Bronchial epithelial cell (primary cell): ENCODE measurements at regions not wholly inside any gene's neighbourhood (a gene's known extent, or its start where the extent isn't known, plus 50 kb on each side); places are given as distances from the start of the nearest gene placed in this dataset.
"Not testable (repeated sequence)": the region's sequence is repeated elsewhere in the genome, so short reads cannot be mapped to it uniquely, and the experiment has no call there.

Experiments used
- DNase-seq: peaks from one replicate; pipeline ENCODE4 v3.0.0-alpha.2; 2010; ENCODE audit warnings: low read depth
- FAIRE-seq: peaks from 2 replicates; lab custom pipeline; 2011; peaks lifted over from hg19 to GRCh38; lab: Jason Lieb, UNC
- H3K27me3 ChIP-seq: 2 replicates; pipeline ENCODE4 v1.5.1; 2011; ENCODE audit warnings: low read length; ENCODE audit not compliant: control insufficient read depth, insufficient read depth
- H3K36me3 ChIP-seq: 2 replicates; pipeline ENCODE4 v1.5.1; 2011; ENCODE audit warnings: low read length; ENCODE audit not compliant: control insufficient read depth, insufficient read depth
- H3K4me3 ChIP-seq: 2 replicates; pipeline ENCODE4 v1.5.1; 2011; ENCODE audit warnings: mild to moderate bottlenecking, low read depth, low read length, control low read depth
- TF ChIP-seq, protein P1 (sequence below): IDR thresholded peaks from 2 replicates; pipeline ENCODE4 v1.5.1; 2011; ENCODE audit warnings: mild to moderate bottlenecking, moderate library complexity, low read length, control low read depth, inconsistent platforms; ENCODE audit not compliant: insufficient read depth, severe bottlenecking

DNA sequence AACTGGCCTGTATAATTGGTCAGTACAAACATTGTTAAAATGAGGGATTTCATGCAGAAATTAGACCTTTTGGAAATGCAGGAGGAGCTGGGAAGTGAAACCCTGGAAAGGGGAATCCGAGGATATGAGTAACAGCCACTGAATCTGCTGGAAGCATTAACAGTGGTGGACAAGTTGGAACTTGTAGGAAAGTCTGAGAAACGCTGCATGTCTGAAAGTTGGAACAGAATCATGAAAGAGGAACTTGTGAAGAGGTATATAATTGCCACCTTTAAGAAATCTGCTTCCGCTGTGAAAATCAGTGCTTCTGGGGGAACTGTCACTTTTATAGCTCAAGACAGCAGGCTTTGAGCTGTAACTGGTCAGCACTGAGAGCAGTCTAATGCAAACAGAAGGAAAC, 716.5 kb upstream of the PRR20A start:
- TF ChIP-seq, protein P1, sequence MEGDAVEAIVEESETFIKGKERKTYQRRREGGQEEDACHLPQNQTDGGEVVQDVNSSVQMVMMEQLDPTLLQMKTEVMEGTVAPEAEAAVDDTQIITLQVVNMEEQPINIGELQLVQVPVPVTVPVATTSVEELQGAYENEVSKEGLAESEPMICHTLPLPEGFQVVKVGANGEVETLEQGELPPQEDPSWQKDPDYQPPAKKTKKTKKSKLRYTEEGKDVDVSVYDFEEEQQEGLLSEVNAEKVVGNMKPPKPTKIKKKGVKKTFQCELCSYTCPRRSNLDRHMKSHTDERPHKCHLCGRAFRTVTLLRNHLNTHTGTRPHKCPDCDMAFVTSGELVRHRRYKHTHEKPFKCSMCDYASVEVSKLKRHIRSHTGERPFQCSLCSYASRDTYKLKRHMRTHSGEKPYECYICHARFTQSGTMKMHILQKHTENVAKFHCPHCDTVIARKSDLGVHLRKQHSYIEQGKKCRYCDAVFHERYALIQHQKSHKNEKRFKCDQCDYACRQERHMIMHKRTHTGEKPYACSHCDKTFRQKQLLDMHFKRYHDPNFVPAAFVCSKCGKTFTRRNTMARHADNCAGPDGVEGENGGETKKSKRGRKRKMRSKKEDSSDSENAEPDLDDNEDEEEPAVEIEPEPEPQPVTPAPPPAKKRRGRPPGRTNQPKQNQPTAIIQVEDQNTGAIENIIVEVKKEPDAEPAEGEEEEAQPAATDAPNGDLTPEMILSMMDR = no peak
- Histone ChIP-seq H3K36me3 (no peaks in the 10 kb centered on the region), H3K4me3 (no peak overlapping the region), H3K27me3 (no peaks in the 10 kb centered on the region)
- FAIRE-seq (peak; percentile 52), DNase-seq (peak; percentile 99)

DNA sequence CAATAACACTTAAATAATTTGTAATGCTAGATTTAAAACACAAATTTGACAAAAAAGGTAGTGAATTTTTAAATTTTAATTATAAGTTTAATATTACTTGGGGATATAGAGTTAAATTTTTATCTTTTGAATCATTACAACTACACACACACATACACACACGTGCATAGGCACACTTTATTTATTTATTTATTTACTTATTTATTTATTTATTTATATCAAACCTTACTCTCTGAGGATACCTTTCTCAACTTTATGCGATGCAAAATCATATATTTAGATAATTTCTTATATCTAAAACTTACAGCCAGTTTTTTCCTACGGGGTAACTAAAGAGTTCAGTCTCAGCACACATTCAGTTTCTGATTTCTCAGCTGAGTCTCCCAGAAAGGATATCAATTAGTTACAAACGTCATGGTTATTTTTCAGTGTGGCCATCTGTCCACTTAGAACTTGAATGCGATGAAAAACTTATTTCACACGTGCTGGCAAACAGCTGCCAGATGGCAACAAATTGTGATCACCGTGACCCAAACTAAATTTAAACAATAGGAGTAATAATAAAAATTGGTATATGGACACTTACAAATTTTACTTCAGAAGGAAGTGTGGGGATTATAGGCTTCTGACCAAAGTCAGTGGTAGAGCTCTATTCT, 683.1 kb upstream of the PRR20A start:
- no peak for DNase-seq
- H3K27me3 ChIP-seq = no peaks in the 10 kb centered on the region
- no peak overlapping the region for H3K4me3 ChIP-seq
- H3K36me3 ChIP-seq = no peaks in the 10 kb centered on the region
- TF ChIP-seq, protein P1 = no peak
- no peak for FAIRE-seq

DNA sequence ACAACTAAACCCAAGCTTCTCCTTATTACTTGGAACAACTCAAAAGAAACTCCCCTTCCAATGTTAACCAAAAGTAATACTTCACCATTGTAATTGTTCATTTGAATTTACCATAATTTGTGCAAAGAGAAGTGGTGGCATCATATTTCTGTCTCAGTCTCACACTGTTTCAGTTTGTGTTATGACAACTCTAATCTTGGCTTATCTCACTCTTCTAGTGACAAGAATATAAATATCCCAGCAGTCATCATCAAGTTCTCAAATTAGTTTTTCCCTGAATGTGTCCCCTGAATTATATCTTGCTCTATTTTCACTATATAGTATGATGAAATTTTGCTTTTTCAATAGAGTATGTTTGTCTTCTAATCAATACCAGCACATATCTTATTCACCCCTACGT, 681.4 kb upstream of the PRR20A start:
- H3K4me3 ChIP-seq = no peak overlapping the region
- no peak for FAIRE-seq
- no peaks in the 10 kb centered on the region for H3K27me3 ChIP-seq
- TF ChIP-seq, protein P1 = no peak
- no peak for DNase-seq
- H3K36me3 ChIP-seq = no peaks in the 10 kb centered on the region

DNA sequence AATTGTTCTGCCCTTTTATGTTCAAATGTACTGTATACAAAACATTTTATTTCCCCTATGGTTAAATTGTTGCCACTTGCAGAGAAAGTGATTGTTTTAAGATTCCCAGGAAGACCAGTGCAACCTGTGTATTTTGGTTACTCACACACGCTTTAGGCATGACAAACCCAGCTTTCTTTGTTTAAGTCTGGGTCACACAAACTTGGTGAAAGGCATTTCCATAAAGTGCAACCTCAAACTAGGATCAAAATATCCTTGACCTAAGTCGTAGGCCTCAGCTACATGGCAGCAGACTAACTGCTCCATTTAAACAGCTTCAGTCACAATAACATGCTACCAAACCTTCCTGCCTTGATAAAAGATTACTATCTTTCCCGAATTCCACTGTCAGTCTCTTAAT, 639.0 kb upstream of the PRR20A start:
- H3K36me3 ChIP-seq = no peaks in the 10 kb centered on the region
- DNase-seq = peak; percentile 58
- TF ChIP-seq, protein P1 = no peak
- no peaks in the 10 kb centered on the region for H3K27me3 ChIP-seq
- no peak for FAIRE-seq
- no peak overlapping the region for H3K4me3 ChIP-seq

DNA sequence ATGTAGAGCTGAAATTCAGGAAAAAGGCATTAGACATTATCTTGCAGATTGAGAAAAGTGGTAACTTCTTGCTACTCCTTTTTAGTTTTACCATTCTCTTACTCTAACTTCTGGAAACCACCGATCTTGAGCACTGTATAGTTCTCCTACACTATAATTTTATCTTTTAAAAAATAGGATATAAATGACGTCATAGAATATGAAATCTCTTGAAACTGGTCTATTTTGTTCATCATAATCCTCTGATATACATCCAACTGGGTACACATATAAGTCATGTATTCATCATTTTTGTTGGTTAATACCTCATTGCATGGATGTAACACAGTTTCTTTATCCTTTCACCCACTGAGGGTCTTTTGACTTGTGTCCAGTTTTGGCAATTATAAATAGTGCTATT, 629.9 kb upstream of the PRR20A start:
- no peaks in the 10 kb centered on the region for H3K36me3 ChIP-seq
- no peak overlapping the region for H3K4me3 ChIP-seq
- no peak for DNase-seq
- no peak for FAIRE-seq
- TF ChIP-seq, protein P1 = no peak
- H3K27me3 ChIP-seq = no peaks in the 10 kb centered on the region

DNA sequence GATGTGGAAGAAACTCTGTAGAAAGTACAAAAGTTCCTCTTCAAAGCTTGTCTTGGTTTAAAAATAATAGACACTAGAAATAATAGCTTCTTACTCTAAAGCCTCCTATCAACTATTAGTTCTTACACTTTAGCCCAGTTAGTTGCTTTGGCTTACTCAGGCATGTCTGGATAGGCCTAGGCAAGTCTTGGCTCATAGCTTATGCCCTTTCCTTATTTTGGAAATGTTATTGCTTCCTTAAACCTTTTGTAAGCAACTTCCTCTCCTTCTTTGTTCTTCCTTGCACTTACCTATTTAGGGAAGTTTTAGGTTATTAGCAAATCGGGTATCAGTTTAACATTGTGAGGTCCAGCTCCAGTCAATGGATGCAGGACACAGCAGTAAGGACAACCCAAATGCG, 628.4 kb upstream of the PRR20A start:
- not testable (repeated sequence) for H3K36me3 ChIP-seq, FAIRE-seq, H3K27me3 ChIP-seq, H3K4me3 ChIP-seq
- peak; percentile 88 for DNase-seq
